HG03439 (cell line): ENCODE measurements at regions not wholly inside any gene's neighbourhood (a gene's known extent, or its start where the extent isn't known, plus 50 kb on each side); places are given as distances from the start of the nearest gene placed in this dataset.
"Not testable (repeated sequence)": the region's sequence is repeated elsewhere in the genome, so short reads cannot be mapped to it uniquely, and the experiment has no call there.

ENCODE experiments used
- ATAC-seq: cut with Tn5 transposase; IDR thresholded peaks from one replicate; pipeline ENCODE4 v1.9.1; 2021; ENCODE audit warnings: mild to moderate bottlenecking, moderate library complexity; ENCODE audit not compliant: unreplicated experiment

DNA sequence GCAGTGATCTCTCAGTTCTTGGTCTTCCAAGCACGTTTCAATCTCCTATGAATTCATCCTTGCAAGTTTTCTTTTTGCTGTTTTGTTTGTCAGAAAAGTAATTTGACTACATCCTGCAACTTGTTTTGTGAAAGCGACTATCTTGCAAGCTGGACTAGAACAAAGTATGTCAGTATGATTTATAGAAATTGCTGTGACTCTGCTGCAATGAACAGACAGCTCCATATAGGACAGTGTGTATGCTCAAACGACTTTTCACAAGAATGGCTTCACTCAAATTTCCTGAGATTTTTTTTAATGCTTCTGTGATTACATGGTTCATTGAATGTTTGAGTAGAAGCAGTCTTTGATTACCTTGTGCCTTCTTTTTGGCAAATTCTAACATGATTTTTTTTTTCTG, 123.5 kb upstream of the TRHDE start:
- ATAC-seq = no peak

DNA sequence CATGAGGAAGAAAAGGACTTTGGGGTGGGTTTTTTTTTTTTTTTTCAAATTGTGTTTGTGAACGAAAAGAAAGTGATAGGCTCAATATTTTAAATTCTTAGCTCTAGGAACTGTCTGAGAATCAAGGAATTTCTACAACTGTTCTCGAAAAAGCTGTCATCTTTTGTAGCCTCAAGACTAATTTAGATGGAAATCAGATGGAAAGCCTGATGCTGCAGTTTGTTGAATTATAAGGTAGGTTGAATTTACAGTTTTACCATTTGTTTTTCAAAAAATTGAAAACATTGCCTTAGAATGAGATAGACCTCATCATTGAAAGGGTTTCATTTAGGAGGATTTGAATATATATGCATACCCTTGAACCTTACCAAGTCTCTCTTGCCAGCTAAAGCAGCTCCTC, 109.3 kb upstream of the TRHDE start:
- ATAC-seq = no peak

DNA sequence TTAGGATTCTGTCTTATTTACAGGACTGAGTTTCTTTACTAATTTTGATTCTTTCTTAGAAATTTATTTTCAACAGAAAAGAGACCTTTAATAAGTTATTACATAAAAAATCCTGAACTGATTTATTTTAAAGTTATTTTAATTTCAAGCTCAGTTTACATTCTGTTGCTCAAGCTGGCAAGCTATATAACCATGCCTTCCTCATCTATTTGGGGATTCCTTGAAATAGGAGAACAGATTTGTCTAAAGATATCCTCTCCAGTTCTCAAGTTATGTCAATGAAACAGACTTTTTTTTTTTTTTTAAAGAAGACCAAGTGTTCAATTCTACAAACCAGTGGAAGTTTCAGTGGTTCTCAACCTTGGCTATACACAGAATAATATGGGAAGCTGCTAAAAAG, 103.3 kb upstream of the TRHDE start:
- no peak for ATAC-seq

DNA sequence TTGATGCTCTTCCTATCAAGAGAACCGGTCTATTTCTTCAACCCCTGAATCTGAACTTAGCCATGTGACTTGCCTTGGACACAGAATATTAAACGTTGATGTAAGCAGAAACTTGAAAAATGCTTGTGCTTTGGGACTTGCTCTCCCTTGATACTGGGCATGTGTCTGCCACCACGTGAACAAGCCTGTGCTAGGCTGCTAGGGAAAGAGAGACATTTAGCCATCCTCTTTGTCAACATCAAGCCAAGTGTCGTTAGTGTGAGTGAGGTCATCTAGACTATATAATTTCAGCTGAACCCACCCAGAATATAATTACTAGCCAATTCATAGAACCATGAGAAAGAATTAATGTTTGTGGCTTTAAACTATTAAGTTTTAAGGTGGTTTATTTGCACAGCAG, 98.2 kb upstream of the TRHDE start:
- no peak for ATAC-seq

DNA sequence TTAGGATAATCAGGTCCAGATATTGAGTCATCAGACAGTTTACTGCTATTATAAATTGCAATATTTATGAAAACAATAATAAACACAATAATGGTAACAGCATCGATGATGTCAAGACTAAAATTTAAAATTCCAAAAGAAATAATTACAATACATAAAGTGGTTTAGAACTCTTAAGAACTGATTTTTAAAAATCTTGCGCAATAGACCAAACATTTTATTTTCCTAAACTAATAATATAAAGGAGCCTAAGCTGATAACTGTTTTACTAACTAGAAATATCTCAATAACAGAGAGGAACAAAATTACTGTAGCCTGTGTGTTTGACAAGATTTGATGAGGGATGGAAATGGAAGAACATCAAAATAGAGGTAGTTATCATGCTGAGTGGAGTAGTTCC, 93.9 kb upstream of the TRHDE start:
- ATAC-seq = no peak

DNA sequence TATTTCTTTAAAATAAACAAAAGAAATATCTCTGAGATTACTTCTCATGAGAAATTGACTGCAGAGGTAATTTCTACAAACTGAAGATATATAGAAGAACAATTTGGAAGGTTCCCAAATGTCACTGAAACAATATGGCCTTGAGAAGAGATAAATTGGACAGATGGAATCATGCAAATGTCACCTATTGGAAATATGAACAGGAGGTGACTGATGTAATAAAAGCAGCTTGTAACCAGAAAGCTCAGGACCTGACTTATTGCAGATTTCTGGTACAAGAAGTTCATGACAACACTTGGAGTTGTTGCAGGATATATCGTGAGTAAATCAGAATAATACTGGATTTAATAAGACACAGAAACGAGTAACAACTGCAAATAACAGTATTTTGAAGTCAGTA, 93.3 kb upstream of the TRHDE start:
- ATAC-seq = no peak

DNA sequence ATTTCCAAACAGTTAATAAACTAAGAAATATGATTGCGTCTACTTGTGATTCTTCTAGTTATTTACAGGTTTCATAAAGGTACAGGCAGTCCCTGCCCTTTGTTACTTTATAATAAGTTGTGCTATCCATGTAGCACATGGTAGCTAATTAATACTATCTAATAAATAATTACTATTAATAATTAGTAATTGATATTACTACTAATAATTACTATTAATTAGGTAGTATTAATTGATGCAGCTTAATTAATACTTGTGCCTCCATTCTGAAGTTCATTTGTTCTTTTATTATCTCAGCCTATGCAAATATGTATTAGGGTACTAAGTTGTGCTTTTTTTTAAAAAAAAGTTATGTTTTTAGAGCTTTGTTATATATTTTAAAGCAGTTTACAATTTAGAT, 92.3 kb upstream of the TRHDE start:
- ATAC-seq = no peak

DNA sequence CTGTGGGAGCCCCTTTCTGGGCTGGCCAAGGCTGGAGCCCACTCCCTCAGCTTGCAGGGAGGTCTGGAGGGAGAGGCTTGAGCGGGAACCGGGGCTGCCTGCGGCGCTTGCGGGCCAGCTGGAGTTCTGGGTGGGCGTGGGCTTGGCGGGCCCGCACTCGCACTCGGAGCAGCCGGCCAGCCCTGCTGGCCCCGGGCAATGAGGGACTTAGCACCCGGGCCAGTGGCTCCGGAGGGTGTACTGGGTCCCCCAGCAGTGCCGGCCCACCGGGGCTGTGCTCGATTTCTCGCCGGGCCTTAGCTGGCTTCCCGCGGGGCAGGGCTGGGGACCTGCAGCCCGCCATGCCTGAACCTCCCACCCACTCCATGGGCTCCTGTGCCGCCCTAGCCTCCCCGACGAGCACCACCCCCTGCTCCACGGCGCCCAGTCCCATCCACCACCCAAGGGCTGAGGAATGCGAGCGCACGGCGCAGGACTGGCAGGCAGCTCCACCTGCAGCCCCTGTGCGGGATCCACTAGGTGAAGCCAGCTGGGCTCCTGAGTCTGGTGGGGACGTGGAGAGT, 87.1 kb upstream of the TRHDE start:
- not testable (repeated sequence) for ATAC-seq

DNA sequence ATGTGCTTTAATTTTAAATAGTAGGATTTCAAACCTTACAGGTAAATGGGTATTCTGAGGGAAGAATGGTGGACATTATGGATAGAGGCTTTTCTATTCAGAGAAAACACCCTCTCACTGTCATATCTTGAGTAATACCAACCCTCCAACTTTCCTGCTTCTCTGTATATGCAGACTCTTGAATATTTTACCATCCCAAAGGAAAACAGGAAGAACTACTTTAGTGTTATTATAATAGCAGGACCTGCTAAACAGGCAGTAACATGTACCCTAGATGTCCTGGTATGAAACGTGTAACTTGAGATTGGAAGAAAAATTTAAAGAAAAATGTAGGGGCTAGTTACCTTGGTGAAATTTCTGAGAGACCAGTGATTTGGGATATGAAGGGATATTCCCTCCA, 82.9 kb upstream of the TRHDE start:
- ATAC-seq = no peak

DNA sequence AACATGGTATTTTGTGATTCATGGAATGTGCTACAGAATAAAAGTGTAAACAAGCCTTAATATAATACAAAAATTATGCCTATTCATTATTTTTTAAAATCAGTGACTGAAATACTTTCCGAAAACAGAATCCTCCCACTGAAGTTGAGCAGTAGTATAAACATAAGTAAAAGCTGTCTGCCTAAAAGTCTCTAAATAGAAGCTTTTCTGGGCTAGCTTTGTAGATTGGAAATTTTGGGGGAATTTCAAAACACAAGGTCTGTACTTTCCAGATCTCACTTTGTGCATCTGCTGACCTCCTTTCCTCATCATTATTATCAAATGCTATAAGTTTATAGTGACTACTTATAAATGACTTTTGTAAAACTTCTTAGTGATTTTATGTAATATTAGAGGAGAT, 80.4 kb upstream of the TRHDE start:
- no peak for ATAC-seq

DNA sequence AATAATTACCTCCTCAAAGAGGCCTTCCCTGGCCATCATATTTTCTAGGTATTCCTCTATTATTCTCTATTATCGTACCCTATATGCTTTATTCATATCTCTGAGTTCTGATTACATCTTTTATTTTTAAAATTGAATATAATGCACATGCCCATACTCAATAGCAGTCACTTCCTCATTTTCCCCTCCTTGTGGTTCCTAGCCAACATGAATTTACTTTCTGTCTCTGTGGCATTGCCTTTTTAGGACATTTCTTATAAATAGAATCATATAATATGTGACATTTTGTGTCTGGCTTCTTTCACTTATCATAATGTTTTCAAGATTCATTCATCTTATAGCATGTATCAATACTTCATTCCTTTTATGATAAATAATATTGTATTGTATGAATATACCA, 74.4 kb upstream of the TRHDE start:
- no peak for ATAC-seq

DNA sequence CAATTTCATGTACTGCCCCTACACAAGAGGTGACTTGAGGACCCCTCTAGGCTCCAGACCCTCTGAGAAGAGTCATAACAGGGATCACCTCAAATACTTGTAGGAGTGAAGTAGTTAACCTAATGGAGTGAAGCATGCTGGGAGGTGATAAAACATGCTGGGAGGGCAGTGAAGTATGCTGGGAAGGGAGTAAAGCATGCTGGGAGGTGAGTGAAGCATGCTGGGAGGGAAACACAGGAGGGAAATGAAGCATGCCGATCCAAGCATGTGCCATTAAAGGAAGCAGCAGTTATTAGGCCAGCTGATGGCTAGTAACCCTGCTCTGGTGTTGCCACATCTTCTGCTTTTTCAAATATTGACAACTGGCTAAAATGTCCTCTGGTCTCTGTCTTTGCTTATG, 70.7 kb upstream of the TRHDE start:
- no peak for ATAC-seq

DNA sequence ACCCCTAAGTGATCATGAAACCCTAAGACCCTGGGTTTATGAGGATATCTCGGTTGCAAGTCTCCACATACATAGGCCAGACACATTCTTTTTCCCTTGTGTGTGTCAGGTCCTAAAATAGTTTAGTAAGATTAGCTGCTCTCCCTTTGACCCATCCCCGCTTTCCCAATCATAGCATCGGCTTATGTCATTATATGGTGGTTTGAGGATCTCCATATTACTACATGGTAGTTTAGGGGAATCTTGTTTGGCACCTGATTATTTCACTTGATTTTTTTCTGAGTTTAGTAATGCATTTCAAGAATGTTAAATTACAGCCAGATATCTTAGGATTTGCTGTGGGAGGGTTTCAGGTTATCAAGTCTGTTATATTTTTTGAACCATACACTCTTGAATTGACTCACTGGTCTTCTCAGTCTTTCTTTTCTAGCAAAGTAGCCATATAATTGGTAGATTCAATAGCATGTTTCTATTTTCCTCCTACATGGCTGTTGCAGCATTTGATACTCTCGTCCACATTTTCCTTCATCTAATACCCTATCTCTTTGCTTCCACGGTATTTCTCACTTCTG, 68.3 kb upstream of the TRHDE start:
- ATAC-seq = no peak

DNA sequence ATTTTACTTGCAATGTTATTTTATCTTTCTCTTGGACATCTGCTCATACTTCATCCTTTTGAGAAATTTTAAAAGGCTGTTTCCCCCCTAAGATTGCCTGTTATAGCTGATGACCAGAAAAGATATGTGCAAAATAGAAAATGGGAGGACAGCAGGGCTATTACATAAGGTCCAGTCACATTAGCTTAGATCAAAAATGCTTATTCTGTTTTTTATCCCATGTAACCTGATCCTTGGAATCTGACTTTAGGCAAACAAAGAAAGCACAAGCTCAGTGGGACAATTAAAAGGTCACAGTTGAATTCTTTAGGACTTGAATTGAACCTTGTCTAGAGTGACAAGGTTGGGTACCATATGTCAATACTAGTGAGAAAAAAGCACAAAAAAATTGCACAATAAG, 65.1 kb upstream of the TRHDE start:
- ATAC-seq = no peak

DNA sequence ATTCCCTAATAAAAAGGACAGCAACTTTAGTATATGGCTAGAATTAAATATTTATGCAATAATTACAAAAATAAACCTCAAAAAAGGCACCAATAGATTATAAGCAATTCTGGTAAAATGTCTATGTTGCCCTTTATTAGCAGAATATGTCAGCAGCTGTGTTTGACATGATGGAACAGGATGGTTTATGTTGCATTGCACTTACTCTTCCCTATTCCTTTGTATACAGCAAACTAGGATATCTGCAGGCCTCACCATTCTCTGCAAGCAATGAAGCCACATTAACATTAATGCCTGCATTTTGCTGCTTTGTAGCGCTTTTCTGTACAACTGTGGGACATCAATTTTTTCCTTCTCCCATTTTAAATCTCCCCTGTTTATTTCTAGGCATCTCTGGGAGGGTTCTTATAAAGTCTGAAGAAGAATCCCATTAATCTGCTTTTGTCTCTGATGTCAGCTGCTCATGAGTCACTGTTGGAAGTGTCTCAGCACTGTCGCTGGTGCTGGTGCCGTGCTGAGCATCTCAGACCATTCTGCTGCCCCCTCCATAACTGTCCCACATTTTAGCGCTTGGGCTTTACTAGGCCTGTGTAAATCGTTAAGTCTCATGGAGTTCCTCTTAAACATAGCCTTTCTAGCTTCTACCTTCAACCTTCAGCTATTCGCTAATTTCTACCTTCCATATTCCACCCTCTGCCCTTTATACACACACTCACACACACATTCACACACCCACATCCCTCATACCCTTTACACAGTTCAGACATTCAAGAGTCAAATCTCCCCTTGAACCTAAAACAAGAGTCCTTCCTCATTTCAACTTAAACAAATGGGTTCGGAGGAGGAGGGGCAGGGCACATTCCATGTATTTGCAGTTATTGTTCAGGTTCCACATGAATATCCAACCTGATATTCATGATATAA, 64.4 kb upstream of the TRHDE start:
- no peak for ATAC-seq

DNA sequence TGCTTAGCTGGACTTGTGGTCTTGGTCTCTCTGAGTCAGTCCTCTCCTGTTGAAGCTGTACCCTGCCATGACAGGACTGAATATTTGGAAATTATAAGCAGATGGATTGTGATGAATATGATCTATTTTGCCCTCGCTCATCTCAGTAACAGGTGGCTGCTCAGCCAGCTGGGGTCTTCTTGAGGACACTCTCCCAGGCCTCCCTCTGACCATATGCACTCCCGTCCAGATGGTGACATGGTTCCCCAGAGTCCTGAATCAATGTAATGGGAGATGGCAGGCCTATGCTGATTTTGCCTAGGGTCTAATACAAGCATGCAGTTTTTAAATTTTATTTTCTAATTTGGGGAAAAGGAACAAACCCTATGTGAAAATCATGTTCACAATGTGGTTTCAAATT, 63.1 kb upstream of the TRHDE start:
- ATAC-seq = no peak

DNA sequence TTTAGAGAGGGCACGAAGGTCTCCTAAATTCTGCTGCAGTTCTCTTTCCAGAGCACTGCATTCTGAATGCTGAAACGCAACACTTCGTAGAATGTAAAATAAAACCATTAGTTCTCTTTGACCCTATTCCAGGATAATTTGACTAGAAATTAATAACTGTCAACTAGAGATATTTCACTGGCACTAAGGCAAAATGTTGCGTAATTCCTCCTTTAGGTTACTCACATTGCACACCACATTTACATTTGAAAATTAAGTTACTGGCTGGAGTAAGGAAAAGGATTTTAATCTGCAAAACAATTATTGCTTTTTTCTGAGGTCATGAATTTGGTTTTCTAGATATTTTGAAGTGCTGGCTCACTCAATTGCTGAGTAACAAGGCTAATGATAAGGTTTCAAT, 58.0 kb upstream of the TRHDE start:
- ATAC-seq = no peak

DNA sequence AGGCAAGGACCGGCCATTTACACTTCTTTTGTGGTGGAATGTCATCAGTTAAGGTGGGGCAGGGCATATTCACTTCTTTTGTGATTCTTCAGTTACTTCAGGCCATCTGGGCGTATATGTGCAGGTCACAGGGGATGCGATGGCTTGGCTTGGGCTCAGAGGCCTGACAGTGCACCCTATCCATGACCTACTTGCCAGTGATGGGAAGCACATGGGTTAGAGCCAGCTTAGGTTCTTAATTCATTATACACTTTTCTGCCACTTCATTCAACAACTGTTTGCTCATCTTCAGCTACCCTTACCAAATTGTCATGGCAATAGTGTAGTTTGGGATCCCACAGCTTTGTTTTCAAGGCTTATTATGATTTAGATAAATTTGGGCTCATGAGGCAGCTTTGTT, 56.9 kb upstream of the TRHDE start:
- ATAC-seq = not testable (repeated sequence)

DNA sequence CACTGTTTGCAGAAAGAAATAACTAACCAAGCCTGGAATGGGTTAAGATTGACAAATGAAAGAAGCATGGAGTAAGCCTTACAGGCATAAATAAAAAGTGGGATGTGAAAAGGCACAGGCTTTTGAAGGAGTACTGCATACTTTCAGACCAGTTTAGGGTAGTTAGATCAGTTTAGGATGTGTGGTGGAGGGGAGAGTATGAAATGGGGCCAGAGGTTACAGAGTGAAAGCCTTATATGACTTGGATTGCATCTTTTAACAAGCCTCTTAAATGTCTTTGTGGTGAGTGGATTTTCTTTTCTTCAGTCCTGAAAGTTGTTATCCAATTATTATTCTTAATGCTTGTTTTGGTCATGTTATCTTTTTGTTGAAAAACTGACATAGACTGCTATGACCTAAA, 52.2 kb upstream of the TRHDE start:
- ATAC-seq = no peak
